MM.1S (cell line): ENCODE measurements at regions not wholly inside any gene's neighbourhood (a gene's known extent, or its start where the extent isn't known, plus 50 kb on each side); places are given as distances from the start of the nearest gene placed in this dataset.

Source experiments
- DNase-seq: peaks from one replicate; pipeline ENCODE4 v3.0.0-alpha.2; 2015
- H2AFZ ChIP-seq: fragments of 300-600 bp; sonication (generic); 2 replicates; pipeline ENCODE4 v1.6.0; 2016; ENCODE audit warnings: antibody characterized with exemption, low read length
- H3F3A ChIP-seq: fragments of 300-600 bp; sonication (generic); 2 replicates; pipeline ENCODE4 v1.6.1; 2016; ENCODE audit warnings: mild to moderate bottlenecking, antibody characterized with exemption, low read length, moderate library complexity, mixed read lengths; ENCODE audit not compliant: insufficient read depth
- H3K27ac ChIP-seq: fragments of 300-600 bp; sonication (generic); 2 replicates; pipeline ENCODE4 v1.5.1; 2016; ENCODE audit warnings: mild to moderate bottlenecking, low read length
- H3K27me3 ChIP-seq: fragments of 300-600 bp; sonication (generic); replicated peaks from 2 replicates; pipeline ENCODE4 v1.6.0; 2016; ENCODE audit warnings: low read length; ENCODE audit not compliant: insufficient read depth
- H3K36me3 ChIP-seq: fragments of 300-600 bp; sonication (generic); replicated peaks from 2 replicates; pipeline ENCODE4 v1.6.1; 2016; ENCODE audit warnings: mild to moderate bottlenecking, low read length, mixed read lengths; ENCODE audit not compliant: insufficient read depth
- H3K4me1 ChIP-seq: fragments of 300-600 bp; sonication (generic); 2 replicates; pipeline ENCODE4 v1.6.1; 2016; ENCODE audit warnings: low read length, mixed read lengths
- H3K4me2 ChIP-seq: fragments of 300-600 bp; sonication (generic); 2 replicates; pipeline ENCODE4 v1.6.0; 2016; ENCODE audit warnings: low read depth, low read length
- H3K4me3 ChIP-seq: fragments of 300-600 bp; sonication (generic); 2 replicates; pipeline ENCODE4 v1.5.1; 2016; ENCODE audit warnings: low read length, mixed read lengths
- H3K79me2 ChIP-seq: fragments of 300-600 bp; sonication (generic); 2 replicates; pipeline ENCODE4 v1.6.1; 2016; ENCODE audit warnings: mixed run types, low read length, mixed read lengths
- H3K9ac ChIP-seq: fragments of 300-600 bp; sonication (generic); 2 replicates; pipeline ENCODE4 v1.6.1; 2016; ENCODE audit warnings: low read length, mixed read lengths
- H3K9me2 ChIP-seq: fragments of 300-600 bp; sonication (generic); replicated peaks from 2 replicates; pipeline ENCODE4 v1.6.1; 2016; ENCODE audit warnings: mild to moderate bottlenecking, low read length, mixed read lengths; ENCODE audit not compliant: insufficient read depth
- H3K9me3 ChIP-seq: fragments of 300-600 bp; sonication (generic); replicated peaks from 2 replicates; pipeline ENCODE4 v1.6.1; 2016; ENCODE audit warnings: mild to moderate bottlenecking, low read length, mixed read lengths; ENCODE audit not compliant: insufficient read depth
- H4K20me1 ChIP-seq: fragments of 300-600 bp; sonication (generic); 2 replicates; pipeline ENCODE4 v1.6.1; 2016; ENCODE audit warnings: mild to moderate bottlenecking, low read length, moderate library complexity, mixed read lengths; ENCODE audit not compliant: insufficient read depth
- CTCF ChIP-seq: fragments of 300-600 bp; sonication (generic); IDR thresholded peaks from 2 replicates; pipeline ENCODE4 v1.5.1; 2016; ENCODE audit warnings: antibody characterized with exemption, low read length, mixed read lengths
- EZH2 ChIP-seq: fragments of 300-600 bp; sonication (generic); optimal IDR thresholded peaks from 2 replicates; pipeline ENCODE3; 2017; ENCODE audit warnings: low read depth, mild to moderate bottlenecking, antibody characterized with exemption, low read length, mixed read lengths
- EZH2phosphoT487 ChIP-seq: fragments of 300-600 bp; sonication (generic); IDR thresholded peaks from 2 replicates; pipeline ENCODE4 v1.6.1; 2018; ENCODE audit warnings: antibody characterized with exemption, low read length

GRCh38 chr4:23956601-23957364, 66.9 kb upstream of the PPARGC1A start:
- Histone ChIP-seq H3K4me2 (no peak overlapping the region), H3K27me3 (no peaks in the 10 kb centered on the region)

GRCh38 chr4:23952258-23952657, 62.4 kb upstream of the PPARGC1A start:
- Histone ChIP-seq H3K4me1 (peaks cover 11% of the 10 kb centered on the region; the same call in 1 of the 2 replicates), H3K79me2 (no peaks in the 10 kb centered on the region), H3K27ac (no peak overlapping the region), H2AFZ (peak overlapping the region; percentile 54), H4K20me1 (no peaks in the 10 kb centered on the region), H3F3A (no peaks in the 10 kb centered on the region), H3K36me3 (no peaks in the 10 kb centered on the region), H3K4me2 (no peak overlapping the region), H3K9me2 (no peaks in the 10 kb centered on the region), H3K9ac (no peak overlapping the region), H3K4me3 (no peak overlapping the region), H3K9me3 (no peaks in the 10 kb centered on the region), H3K27me3 (no peaks in the 10 kb centered on the region)
- DNase-seq: peak; percentile 15
- TF ChIP-seq EZH2 (no peak), CTCF (0 out of 2 replicates have a peak, but pooled peaks have one; percentile 6), EZH2phosphoT487 (no peak)

More at GRCh38 chr4:23956601-23957364, 66.9 kb upstream of the PPARGC1A start:
- no peaks in the 10 kb centered on the region for H3F3A ChIP-seq
- H3K9me3 ChIP-seq: no peaks in the 10 kb centered on the region
- no peaks in the 10 kb centered on the region for H3K79me2 ChIP-seq
- H3K36me3 ChIP-seq: no peaks in the 10 kb centered on the region
- TF ChIP-seq EZH2 (no peak), EZH2phosphoT487 (no peak), CTCF (no peak)
- no peaks in the 10 kb centered on the region for H3K9me2 ChIP-seq
- no peak for DNase-seq
- no peak overlapping the region for H3K9ac ChIP-seq
- H4K20me1 ChIP-seq: no peaks in the 10 kb centered on the region
- no peak overlapping the region for H3K27ac ChIP-seq
- no peak overlapping the region for H3K4me3 ChIP-seq
- H3K4me1 ChIP-seq: peaks cover 9% of the 10 kb centered on the region; the same call in 1 of the 2 replicates
- H2AFZ ChIP-seq: no peak overlapping the region

- no peak for DNase-seq
- Histone ChIP-seq H3K27me3 (no peaks in the 10 kb centered on the region), H3K36me3 (no peaks in the 10 kb centered on the region), H3K79me2 (no peaks in the 10 kb centered on the region), H3K4me3 (no peak overlapping the region), H3K9me3 (no peaks in the 10 kb centered on the region), H3K4me1 (peaks cover 11% of the 10 kb centered on the region; the same call in 1 of the 2 replicates), H3K27ac (no peak overlapping the region), H3K9ac (no peak overlapping the region), H3K4me2 (no peak overlapping the region), H3K9me2 (no peaks in the 10 kb centered on the region), H2AFZ (no peak overlapping the region), H4K20me1 (no peaks in the 10 kb centered on the region), H3F3A (no peaks in the 10 kb centered on the region)
- TF ChIP-seq EZH2phosphoT487 (no peak), CTCF (no peak), EZH2 (no peak)
These were observed 58.0 kb upstream of the PPARGC1A start for GRCh38 chr4:23947826-23948225.
